ENCODE measurements at regions not wholly inside any gene's neighbourhood (a gene's known extent, or its start where the extent isn't known, plus 50 kb on each side); places are given as distances from the start of the nearest gene placed in this dataset.

DNA sequence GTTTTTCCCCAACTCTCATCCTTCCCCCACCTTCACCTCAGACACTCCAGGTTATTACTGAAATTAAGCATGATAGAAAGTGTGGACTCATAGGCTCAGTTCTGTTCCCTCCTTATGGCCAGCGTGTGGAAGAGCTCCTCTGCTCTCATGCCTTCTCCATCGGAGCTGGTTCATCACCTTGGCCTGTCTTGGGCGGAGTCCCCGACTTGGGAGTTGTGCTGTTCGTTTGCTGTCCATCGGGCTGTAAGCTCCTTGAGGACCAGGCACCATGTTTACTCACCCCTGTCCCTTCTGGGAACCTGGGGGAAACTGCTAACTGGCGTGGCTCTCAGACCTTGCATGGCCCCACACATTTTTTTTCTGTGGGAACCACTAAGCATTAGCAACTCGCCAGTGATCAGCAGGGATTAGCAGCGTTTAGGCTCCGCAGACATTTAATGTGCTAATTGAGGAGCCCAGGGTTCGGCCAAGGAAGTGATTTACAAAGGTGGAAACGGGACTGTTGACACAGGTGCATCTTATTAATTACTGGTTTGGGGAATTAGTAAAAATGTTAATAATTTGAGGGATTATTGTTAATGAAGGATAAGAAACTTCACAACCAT lies 123.8 kb downstream of the TM9SF2 start:
- no peak for DNase-seq
- no peaks in the 10 kb centered on the region for H3K36me3 ChIP-seq
- no peaks in the 10 kb centered on the region for H3K27me3 ChIP-seq
- H3K4me3 ChIP-seq: no peak overlapping the region
- no peak overlapping the region for H3K27ac ChIP-seq
- peaks cover 9% of the 10 kb centered on the region for H3K4me1 ChIP-seq (ENCODE audit: insufficient read depth)
- H3K9me3 ChIP-seq: no peaks in the 10 kb centered on the region
- intact Hi-C loops (cut with DNase I): no loop called here
- WGBS, 3 donors: 92 to 95% (median 94%) methylated on average over 12 of the region's 12 CpGs
- TF ChIP-seq, protein P1, sequence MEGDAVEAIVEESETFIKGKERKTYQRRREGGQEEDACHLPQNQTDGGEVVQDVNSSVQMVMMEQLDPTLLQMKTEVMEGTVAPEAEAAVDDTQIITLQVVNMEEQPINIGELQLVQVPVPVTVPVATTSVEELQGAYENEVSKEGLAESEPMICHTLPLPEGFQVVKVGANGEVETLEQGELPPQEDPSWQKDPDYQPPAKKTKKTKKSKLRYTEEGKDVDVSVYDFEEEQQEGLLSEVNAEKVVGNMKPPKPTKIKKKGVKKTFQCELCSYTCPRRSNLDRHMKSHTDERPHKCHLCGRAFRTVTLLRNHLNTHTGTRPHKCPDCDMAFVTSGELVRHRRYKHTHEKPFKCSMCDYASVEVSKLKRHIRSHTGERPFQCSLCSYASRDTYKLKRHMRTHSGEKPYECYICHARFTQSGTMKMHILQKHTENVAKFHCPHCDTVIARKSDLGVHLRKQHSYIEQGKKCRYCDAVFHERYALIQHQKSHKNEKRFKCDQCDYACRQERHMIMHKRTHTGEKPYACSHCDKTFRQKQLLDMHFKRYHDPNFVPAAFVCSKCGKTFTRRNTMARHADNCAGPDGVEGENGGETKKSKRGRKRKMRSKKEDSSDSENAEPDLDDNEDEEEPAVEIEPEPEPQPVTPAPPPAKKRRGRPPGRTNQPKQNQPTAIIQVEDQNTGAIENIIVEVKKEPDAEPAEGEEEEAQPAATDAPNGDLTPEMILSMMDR (IDR thresholded peaks at IDR 0.05): no peak
- TF ChIP-seq EP300 (IDR thresholded peaks at IDR 0.05): no peak
- TF ChIP-seq POLR2A (IDR thresholded peaks at IDR 0.05): no peak

DNA sequence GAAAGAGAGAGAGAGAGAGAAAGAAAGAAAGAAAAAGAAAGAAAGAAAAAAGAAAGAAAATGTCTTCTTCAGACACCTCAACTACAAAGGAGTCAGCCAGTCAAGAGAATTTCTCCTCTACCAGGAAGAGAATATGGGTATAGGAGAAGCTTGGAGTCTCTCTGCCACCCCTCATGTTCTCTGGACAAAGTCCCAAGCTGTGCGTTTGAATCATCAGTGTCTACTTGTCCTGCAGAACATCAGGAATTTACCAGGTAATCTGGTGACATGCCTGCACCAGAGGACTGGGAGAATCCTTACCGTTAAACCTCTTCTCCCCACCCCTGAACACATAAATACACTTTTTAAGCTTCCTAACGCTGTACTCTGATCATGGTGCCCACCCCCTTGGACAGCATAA lies 119.5 kb downstream of the TM9SF2 start:
- H3K4me1 ChIP-seq (ENCODE audit: insufficient read depth): peaks cover 5% of the 10 kb centered on the region
- no peaks in the 10 kb centered on the region for H3K9me3 ChIP-seq
- H3K27me3 ChIP-seq: no peaks in the 10 kb centered on the region
- H3K27ac ChIP-seq: no peak overlapping the region
- DNase-seq: no peak
- WGBS, 3 donors: 84 to 91% (median 90%) methylated on average over 3 of the region's 3 CpGs
- H3K36me3 ChIP-seq: no peaks in the 10 kb centered on the region
- no peak for TF ChIP-seq POLR2A (IDR thresholded peaks at IDR 0.05)
- no peak for TF ChIP-seq EP300 (IDR thresholded peaks at IDR 0.05)
- TF ChIP-seq, protein P1 (IDR thresholded peaks at IDR 0.05): no peak
- H3K4me3 ChIP-seq: no peak overlapping the region
- intact Hi-C loops (cut with DNase I): no loop called here

DNA sequence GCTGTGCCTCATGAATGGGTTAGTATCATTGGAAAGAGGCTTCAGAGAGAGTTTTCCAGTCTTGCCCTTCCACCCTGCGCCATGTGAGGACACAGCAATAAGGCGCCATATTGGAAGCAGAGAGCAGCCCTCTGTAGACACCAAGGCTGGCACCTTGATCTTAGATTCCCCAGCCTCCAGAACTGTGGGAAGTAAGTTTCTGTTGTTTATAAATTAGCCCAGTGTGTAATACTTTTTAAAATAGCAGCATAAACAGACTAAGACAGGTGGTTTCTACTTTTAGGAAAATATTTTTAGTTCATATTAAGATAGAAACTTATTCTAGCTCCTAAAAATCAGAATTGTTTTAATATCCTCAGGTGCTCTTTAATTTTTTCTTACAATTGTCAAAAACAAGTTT lies 117.9 kb downstream of the TM9SF2 start:
- 96 to 99% (median 98%) methylated on average over 2 of the region's 2 CpGs for whole genome bisulfite sequencing, 3 donors

DNA sequence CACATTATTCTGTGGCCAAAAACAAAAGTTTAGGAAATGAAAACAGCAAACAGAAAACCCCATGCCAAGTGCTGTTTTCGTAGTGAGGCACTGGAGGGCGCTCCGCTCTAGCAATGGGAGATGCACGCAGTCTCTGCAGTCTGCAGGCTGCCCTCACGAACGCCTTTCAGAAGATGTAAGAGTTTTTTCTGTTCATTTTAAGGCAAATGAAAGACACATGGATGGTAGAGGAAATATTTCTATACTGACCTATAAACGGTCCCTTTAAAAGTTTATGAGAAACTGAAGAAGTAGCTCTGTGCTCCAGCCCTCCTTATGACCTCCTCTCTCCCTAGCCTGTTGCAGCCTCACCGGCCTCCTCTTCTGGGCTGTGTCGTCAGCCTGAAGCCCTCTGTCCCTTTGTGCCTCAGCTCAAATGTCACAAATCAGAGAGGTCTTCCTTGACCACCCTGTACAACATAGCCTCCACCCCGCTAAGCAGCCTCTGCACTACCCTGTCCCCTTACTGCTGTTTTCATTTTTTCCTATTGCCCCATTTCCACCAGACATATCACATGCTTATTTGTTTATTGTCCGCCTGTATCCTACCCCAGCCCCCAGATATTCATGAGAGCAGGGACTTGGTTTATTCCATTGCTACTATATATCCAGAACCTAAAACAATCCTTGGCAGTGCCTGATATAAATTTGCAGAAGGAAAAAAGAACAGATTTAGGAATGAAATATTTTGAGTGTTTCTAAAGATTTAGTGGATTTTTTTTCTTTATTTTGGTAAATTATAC lies 116.4 kb downstream of the TM9SF2 start:
- Histone ChIP-seq H3K36me3 (no peaks in the 10 kb centered on the region), H3K27ac (no peak overlapping the region), H3K4me1 (ENCODE audit: insufficient read depth) (peaks cover 5% of the 10 kb centered on the region), H3K27me3 (no peaks in the 10 kb centered on the region), H3K4me3 (no peak overlapping the region), H3K9me3 (no peaks in the 10 kb centered on the region)
- intact Hi-C loops (cut with DNase I): no loop called here
- WGBS, 3 donors: 29 to 37% (median 35%) methylated on average over 11 of the region's 11 CpGs
- no peak for TF ChIP-seq POLR2A (IDR thresholded peaks at IDR 0.05)
- TF ChIP-seq, protein P1 (IDR thresholded peaks at IDR 0.05): peak in 2 of 3 donors; percentile 23 to 48
- no peak for TF ChIP-seq EP300 (IDR thresholded peaks at IDR 0.05)
- peak; percentile 40 to 69 (median 53) for DNase-seq

More for the DNA sequence above, 117.9 kb downstream of the TM9SF2 start:
- Histone ChIP-seq H3K4me3 (no peak overlapping the region), H3K36me3 (no peaks in the 10 kb centered on the region), H3K27me3 (no peaks in the 10 kb centered on the region), H3K4me1 (ENCODE audit: insufficient read depth) (peaks cover 5% of the 10 kb centered on the region), H3K27ac (no peak overlapping the region), H3K9me3 (no peaks in the 10 kb centered on the region)
- TF ChIP-seq, protein P1 (IDR thresholded peaks at IDR 0.05): no peak
- TF ChIP-seq POLR2A (IDR thresholded peaks at IDR 0.05) (no peak), EP300 (IDR thresholded peaks at IDR 0.05) (no peak)
- intact Hi-C loops (cut with DNase I): no loop called here
- no peak for DNase-seq
